ENCODE measurements at regions not wholly inside any gene's neighbourhood (a gene's known extent, or its start where the extent isn't known, plus 50 kb on each side); places are given as distances from the start of the nearest gene placed in this dataset.

- TF ChIP-seq CTCF (IDR thresholded peaks at IDR 0.05) (no peak), ZNF232 (CRISPR knock-in tag; IDR thresholded peaks at IDR 0.05) (no peak), MXD4 (CRISPR knock-in tag; IDR thresholded peaks at IDR 0.05; ENCODE audit: borderline replicate concordance) (no peak), MAX (CRISPR knock-in tag; IDR thresholded peaks at IDR 0.05) (no peak), ZBTB21 (CRISPR knock-in tag; IDR thresholded peaks at IDR 0.05; ENCODE audit: borderline replicate concordance) (no peak), RORB (CRISPR knock-in tag; IDR thresholded peaks at IDR 0.05) (no peak), ATF3 (CRISPR knock-in tag; conservative IDR thresholded peaks at IDR 0.05) (no peak), JUN (CRISPR knock-in tag; IDR thresholded peaks at IDR 0.05) (no peak), MLX (CRISPR knock-in tag; IDR thresholded peaks at IDR 0.05) (no peak), FOXJ3 (CRISPR knock-in tag; IDR thresholded peaks at IDR 0.05; ENCODE audit: borderline replicate concordance) (no peak), NFE2L1 (CRISPR knock-in tag; IDR thresholded peaks at IDR 0.05) (no peak), ESRRA (CRISPR knock-in tag; IDR thresholded peaks at IDR 0.05; ENCODE audit: borderline replicate concordance) (no peak), ZNF263 (CRISPR knock-in tag; IDR thresholded peaks at IDR 0.05; ENCODE audit: low read depth) (no peak)
Observed at GRCh38 chr14:99331811-99332210, 59.8 kb upstream of the BCL11B start.
